AG04450 (cell line): ENCODE measurements at regions not wholly inside any gene's neighbourhood (a gene's known extent, or its start where the extent isn't known, plus 50 kb on each side); places are given as distances from the start of the nearest gene placed in this dataset.

ENCODE experiments used
- CTCF ChIA-PET: fragments of 300-600, 350-600 bp; formaldehyde crosslinking; extraction: SDS; loops from one replicate; lab custom pipeline; 2022; ENCODE audit warnings: antibody characterized with exemption, inconsistent platforms; lab: Charles Lee
- POLR2A ChIA-PET: fragments of 350-600 bp; formaldehyde crosslinking; extraction: SDS; loops from one replicate; lab custom pipeline; 2021; ENCODE audit warnings: antibody characterized with exemption, inconsistent platforms; lab: Yijun Ruan, JAX
- DNase-seq: peaks from one replicate; pipeline ENCODE4 v3.0.0-alpha.2; 2011; ENCODE audit warnings: low read depth, low spot score
- H3K27ac ChIP-seq: one replicate; pipeline ENCODE4 v1.5.1; 2012; ENCODE audit warnings: low read depth, low read length, control low read depth
- H3K27me3 ChIP-seq: one replicate; pipeline ENCODE4 v1.6.0; 2012; ENCODE audit warnings: low read length; ENCODE audit not compliant: control insufficient read depth, insufficient read depth
- H3K4me3 ChIP-seq: 2 replicates; pipeline ENCODE4 v1.5.1; 2011; ENCODE audit warnings: mild to moderate bottlenecking, low read depth, low read length, control low read depth
- H3K9me3 ChIP-seq: 2 replicates; pipeline ENCODE4 v1.5.1; 2012; ENCODE audit warnings: low read length; ENCODE audit not compliant: control insufficient read depth, insufficient read depth
- CTCF ChIP-seq: IDR thresholded peaks from 2 replicates; pipeline ENCODE4 v1.5.1; 2011; ENCODE audit warnings: low read depth, low read length, control low read depth, inconsistent platforms

- peaks cover 3% of the 10 kb centered on the region; the same call in 1 of the 2 replicates for H3K9me3 ChIP-seq
- H3K4me3 ChIP-seq = no peak overlapping the region
- POLR2A ChIA-PET = no interaction called here
Measured at GRCh38 chr2:193348055-193348454, 1153.3 kb upstream of the TMEFF2 start.

GRCh38 chr2:193336781-193337180, 1142.0 kb upstream of the TMEFF2 start:
- DNase-seq = no peak
- CTCF ChIA-PET = no interaction called here
- H3K4me3 ChIP-seq = no peak overlapping the region
- POLR2A ChIA-PET = no interaction called here
- no peaks in the 10 kb centered on the region for H3K9me3 ChIP-seq
- no peaks in the 10 kb centered on the region for H3K27me3 ChIP-seq
- no peak for TF ChIP-seq CTCF
- H3K27ac ChIP-seq = no peak overlapping the region

More at GRCh38 chr2:193348055-193348454, 1153.3 kb upstream of the TMEFF2 start:
- TF ChIP-seq CTCF = no peak
- CTCF ChIA-PET = no interaction called here
- H3K27me3 ChIP-seq = no peaks in the 10 kb centered on the region
- H3K27ac ChIP-seq = no peak overlapping the region
- no peak for DNase-seq

DNA sequence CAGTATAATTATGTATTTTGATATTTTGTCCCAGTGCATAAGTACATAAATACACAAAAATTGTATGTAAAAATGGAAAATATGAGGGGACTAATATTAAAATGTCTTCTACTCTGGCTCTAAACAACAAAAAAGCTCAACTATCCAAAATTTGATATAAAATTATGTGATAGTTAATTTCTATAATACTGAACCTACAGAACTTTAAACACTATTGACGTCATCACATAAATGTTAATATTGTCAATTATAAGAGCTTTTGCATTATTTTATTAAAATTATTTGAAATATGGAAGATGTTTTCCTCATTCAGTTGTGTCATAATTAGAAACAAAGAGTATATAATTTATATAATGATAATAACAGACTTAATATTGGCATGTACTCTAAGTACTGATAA, 1139.7 kb upstream of the TMEFF2 start:
- Histone ChIP-seq H3K9me3 (no peaks in the 10 kb centered on the region), H3K27me3 (no peaks in the 10 kb centered on the region), H3K27ac (no peak overlapping the region), H3K4me3 (no peak overlapping the region)
- no peak for TF ChIP-seq CTCF
- ChIA-PET POLR2A (no interaction called here), CTCF (no interaction called here)
- no peak for DNase-seq

DNA sequence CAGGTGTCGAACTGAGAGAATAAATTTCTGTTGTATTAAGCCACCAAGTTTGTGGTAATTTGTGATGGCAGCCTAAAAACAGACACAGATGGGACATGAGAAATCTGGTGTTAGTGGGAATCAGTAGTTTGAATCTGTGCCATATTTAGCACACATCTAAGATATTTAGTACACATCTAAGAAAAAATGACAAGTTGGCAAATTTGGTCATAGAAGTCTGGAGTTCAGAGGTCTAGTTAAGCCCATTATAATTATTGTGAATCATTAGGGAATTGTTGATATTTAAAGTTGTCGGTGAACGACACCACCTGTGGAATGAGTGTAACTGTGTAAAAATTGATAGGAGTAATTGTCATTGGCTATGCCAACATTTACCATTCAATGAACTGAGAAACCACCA, 1138.8 kb upstream of the TMEFF2 start:
- ChIA-PET POLR2A (no interaction called here), CTCF (no interaction called here)
- no peak for TF ChIP-seq CTCF
- no peak overlapping the region for H3K4me3 ChIP-seq
- H3K27ac ChIP-seq = no peak overlapping the region
- H3K9me3 ChIP-seq = no peaks in the 10 kb centered on the region
- no peak for DNase-seq
- H3K27me3 ChIP-seq = no peaks in the 10 kb centered on the region

GRCh38 chr2:193332941-193333340, 1138.2 kb upstream of the TMEFF2 start:
- no peak overlapping the region for H3K27ac ChIP-seq
- DNase-seq = no peak
- no peaks in the 10 kb centered on the region for H3K27me3 ChIP-seq
- H3K9me3 ChIP-seq = no peaks in the 10 kb centered on the region
- POLR2A ChIA-PET = no interaction called here
- CTCF ChIA-PET = no interaction called here
- no peak for TF ChIP-seq CTCF
- H3K4me3 ChIP-seq = no peak overlapping the region
